GM13976 (cell line): ENCODE measurements at regions not wholly inside any gene's neighbourhood (a gene's known extent, or its start where the extent isn't known, plus 50 kb on each side); places are given as distances from the start of the nearest gene placed in this dataset.

Experiments
- DNase-seq: peaks from one replicate; pipeline ENCODE4 v3.0.0; 2012; ENCODE audit warnings: low spot score
- CTCF ChIP-seq: IDR thresholded peaks from 2 replicates; pipeline ENCODE4 v1.5.1; 2012; ENCODE audit warnings: borderline replicate concordance, mild to moderate bottlenecking; ENCODE audit not compliant: insufficient read depth; ENCODE audit errors: extremely low read depth, missing control alignments, control extremely low read depth
- in situ Hi-C: fragments of 300-500 bp; cut with MboI; formaldehyde crosslinking; loops from one replicate; pipeline ENCODE4 v1.12.0; 2022; ENCODE audit warnings: low sequenced_read_pairs, mixed read lengths, inconsistent platforms; ENCODE audit not compliant: unreplicated experiment

GRCh38 chr18:61720496-61720895, 172.3 kb downstream of the RNF152 start:
- DNase-seq: no peak
- TF ChIP-seq CTCF: no peak
- in situ Hi-C loops: no loop called here

DNA sequence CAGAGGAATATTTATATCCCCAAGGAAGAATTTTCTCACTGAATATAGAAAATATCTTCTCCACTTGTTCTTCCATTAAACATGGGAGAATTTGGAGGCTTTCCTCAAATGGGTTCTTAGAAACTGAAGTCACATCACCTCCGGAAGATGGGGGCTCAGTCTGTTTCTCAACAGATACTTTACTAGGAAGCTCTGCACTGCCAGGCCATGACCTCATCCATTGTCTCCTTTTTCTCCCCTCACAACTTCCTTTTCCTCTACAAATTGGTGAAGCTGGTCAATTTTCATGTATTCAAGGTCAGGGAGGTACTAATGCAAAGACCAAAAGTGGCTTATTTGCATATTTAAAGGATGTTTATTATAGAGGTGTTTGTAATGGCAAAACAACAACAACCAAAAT, 173.1 kb downstream of the RNF152 start:
- in situ Hi-C loops: no loop called here
- no peak for DNase-seq
- TF ChIP-seq CTCF: no peak

GRCh38 chr18:61718944-61719343, 173.9 kb downstream of the RNF152 start:
- no peak for TF ChIP-seq CTCF
- in situ Hi-C loops: no loop called here
- DNase-seq: no peak

GRCh38 chr18:61714421-61714820, 178.4 kb downstream of the RNF152 start:
- no peak for TF ChIP-seq CTCF
- in situ Hi-C loops: no loop called here
- no peak for DNase-seq

- TF ChIP-seq CTCF: no peak
- DNase-seq: no peak
- in situ Hi-C loops: no loop called here
Measured at GRCh38 chr18:61713502-61713901, 179.3 kb downstream of the RNF152 start.

GRCh38 chr18:61710082-61710620, 182.7 kb downstream of the RNF152 start:
- DNase-seq: no peak
- in situ Hi-C loops: no loop called here
- no peak for TF ChIP-seq CTCF
